ENCODE measurements at regions not wholly inside any gene's neighbourhood (a gene's known extent, or its start where the extent isn't known, plus 50 kb on each side); places are given as distances from the start of the nearest gene placed in this dataset.

DNA sequence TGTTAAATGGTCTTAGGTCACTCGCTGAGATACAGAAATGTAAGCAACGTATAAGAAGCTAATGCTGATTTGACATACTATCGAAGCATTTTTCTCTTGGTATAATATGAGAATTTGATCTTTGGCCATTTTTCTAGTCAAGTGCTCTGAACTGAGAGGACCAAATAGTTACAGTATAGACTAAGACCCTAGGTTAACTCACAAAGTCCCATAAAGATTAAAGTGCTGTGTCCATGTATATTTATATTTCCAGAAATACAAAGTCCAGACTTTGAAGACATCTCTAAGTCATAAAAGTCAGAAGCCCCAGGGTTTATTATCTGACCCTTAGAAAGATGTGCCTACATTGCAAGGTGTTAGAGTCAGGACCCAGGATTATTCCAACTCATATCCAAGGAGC is 752.4 kb upstream of the COX7C start:
- POLR2A ChIA-PET: no interaction called here
- DNase-seq (ENCODE audit: low read depth, low spot score) (no peak), ATAC-seq (no peak), FAIRE-seq (no peak)
- Histone ChIP-seq H3K4me2 (ENCODE audit: control insufficient read depth, insufficient read depth) (no peak overlapping the region), H3K9ac (ENCODE audit: control insufficient read depth, insufficient read depth, low read length) (no peak overlapping the region), H3K27ac (ENCODE audit: control insufficient read depth, insufficient read depth) (no peak overlapping the region), H3K4me1 (ENCODE audit: control insufficient read depth, insufficient read depth, low read length) (no peaks in the 10 kb centered on the region), H3K27me3 (replicated peaks in 1 of 2; ENCODE audit: control insufficient read depth in 2 of 2, insufficient read depth in 2 of 2, low read length in 1 of 2) (no peaks in the 10 kb centered on the region), H3K9me3 (replicated peaks; ENCODE audit: control insufficient read depth, insufficient read depth, low read length) (no peaks in the 10 kb centered on the region), H3K36me3 (ENCODE audit: control insufficient read depth in 2 of 2, insufficient read depth in 2 of 2, low read length in 1 of 2) (no peaks in the 10 kb centered on the region), H3K79me2 (ENCODE audit: control insufficient read depth, insufficient read depth, low read length) (no peaks in the 10 kb centered on the region), H2AFZ (ENCODE audit: control insufficient read depth, low read depth, low read length) (no peak overlapping the region), H4K20me1 (ENCODE audit: control insufficient read depth, insufficient read depth) (no peaks in the 10 kb centered on the region), H3K4me3 (no peak overlapping the region)
- intact Hi-C loops (cut with micrococcal nuclease; ENCODE audit: unreplicated experiment): no loop called here
- TF ChIP-seq, protein P1, sequence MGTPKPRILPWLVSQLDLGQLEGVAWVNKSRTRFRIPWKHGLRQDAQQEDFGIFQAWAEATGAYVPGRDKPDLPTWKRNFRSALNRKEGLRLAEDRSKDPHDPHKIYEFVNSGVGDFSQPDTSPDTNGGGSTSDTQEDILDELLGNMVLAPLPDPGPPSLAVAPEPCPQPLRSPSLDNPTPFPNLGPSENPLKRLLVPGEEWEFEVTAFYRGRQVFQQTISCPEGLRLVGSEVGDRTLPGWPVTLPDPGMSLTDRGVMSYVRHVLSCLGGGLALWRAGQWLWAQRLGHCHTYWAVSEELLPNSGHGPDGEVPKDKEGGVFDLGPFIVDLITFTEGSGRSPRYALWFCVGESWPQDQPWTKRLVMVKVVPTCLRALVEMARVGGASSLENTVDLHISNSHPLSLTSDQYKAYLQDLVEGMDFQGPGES (IDR thresholded peaks at IDR 0.05): no peak
- no peak for TF ChIP-seq NFIC (IDR thresholded peaks at IDR 0.05; ENCODE audit: low read depth, low read length)
- CTCF ChIA-PET: no interaction called here
- RAD21 ChIA-PET (ENCODE audit: unreplicated experiment): no interaction called here
- in situ Hi-C loops (cut with MboI): no loop called here
- SMC1A ChIA-PET (ENCODE audit: uncharacterized antibody, unreplicated experiment): no interaction called here
- no TSS peak for BruUV-seq (replicated peaks)
- WGBS (ENCODE audit: insufficient coverage, insufficient replicate concordance, low lambda C conversion rate, missing lambda C conversion rate): 8% methylated on average over 3 of the region's 3 CpGs

DNA sequence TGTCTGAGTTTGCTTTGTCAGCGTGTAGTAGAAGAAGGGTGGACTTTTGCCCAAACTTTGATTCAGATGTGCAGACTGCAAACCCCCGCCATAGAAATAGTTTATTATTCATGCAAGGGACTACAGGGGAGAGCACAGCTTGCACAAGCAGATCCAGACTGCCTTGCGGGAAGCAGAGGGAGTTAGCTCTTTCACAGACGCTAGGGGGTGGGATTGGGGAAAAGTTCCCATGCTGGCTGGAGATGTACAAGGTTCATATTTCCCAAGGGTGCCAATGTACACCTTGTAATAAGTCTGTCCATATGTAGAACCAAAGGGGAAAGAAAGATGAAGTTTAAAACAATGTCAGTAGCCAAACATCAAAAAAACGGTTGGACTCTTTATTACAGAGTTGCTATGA is 749.7 kb upstream of the COX7C start:
- DNase-seq (ENCODE audit: low read depth, low spot score): no peak
- TF ChIP-seq, protein P2, sequence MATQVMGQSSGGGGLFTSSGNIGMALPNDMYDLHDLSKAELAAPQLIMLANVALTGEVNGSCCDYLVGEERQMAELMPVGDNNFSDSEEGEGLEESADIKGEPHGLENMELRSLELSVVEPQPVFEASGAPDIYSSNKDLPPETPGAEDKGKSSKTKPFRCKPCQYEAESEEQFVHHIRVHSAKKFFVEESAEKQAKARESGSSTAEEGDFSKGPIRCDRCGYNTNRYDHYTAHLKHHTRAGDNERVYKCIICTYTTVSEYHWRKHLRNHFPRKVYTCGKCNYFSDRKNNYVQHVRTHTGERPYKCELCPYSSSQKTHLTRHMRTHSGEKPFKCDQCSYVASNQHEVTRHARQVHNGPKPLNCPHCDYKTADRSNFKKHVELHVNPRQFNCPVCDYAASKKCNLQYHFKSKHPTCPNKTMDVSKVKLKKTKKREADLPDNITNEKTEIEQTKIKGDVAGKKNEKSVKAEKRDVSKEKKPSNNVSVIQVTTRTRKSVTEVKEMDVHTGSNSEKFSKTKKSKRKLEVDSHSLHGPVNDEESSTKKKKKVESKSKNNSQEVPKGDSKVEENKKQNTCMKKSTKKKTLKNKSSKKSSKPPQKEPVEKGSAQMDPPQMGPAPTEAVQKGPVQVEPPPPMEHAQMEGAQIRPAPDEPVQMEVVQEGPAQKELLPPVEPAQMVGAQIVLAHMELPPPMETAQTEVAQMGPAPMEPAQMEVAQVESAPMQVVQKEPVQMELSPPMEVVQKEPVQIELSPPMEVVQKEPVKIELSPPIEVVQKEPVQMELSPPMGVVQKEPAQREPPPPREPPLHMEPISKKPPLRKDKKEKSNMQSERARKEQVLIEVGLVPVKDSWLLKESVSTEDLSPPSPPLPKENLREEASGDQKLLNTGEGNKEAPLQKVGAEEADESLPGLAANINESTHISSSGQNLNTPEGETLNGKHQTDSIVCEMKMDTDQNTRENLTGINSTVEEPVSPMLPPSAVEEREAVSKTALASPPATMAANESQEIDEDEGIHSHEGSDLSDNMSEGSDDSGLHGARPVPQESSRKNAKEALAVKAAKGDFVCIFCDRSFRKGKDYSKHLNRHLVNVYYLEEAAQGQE (IDR thresholded peaks at IDR 0.05; ENCODE audit: low read depth, low read length): no peak
- no peak for TF ChIP-seq EP300 (IDR thresholded peaks at IDR 0.05; ENCODE audit: borderline replicate concordance in 1 of 2, control insufficient read depth in 1 of 2, low read depth in 2 of 2, low read length in 2 of 2)
- TF ChIP-seq, protein P3, sequence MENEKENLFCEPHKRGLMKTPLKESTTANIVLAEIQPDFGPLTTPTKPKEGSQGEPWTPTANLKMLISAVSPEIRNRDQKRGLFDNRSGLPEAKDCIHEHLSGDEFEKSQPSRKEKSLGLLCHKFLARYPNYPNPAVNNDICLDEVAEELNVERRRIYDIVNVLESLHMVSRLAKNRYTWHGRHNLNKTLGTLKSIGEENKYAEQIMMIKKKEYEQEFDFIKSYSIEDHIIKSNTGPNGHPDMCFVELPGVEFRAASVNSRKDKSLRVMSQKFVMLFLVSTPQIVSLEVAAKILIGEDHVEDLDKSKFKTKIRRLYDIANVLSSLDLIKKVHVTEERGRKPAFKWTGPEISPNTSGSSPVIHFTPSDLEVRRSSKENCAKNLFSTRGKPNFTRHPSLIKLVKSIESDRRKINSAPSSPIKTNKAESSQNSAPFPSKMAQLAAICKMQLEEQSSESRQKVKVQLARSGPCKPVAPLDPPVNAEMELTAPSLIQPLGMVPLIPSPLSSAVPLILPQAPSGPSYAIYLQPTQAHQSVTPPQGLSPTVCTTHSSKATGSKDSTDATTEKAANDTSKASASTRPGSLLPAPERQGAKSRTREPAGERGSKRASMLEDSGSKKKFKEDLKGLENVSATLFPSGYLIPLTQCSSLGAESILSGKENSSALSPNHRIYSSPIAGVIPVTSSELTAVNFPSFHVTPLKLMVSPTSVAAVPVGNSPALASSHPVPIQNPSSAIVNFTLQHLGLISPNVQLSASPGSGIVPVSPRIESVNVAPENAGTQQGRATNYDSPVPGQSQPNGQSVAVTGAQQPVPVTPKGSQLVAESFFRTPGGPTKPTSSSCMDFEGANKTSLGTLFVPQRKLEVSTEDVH (IDR thresholded peaks at IDR 0.05; ENCODE audit: low read depth, partially characterized antibody): no peak
- TF ChIP-seq, protein P4, sequence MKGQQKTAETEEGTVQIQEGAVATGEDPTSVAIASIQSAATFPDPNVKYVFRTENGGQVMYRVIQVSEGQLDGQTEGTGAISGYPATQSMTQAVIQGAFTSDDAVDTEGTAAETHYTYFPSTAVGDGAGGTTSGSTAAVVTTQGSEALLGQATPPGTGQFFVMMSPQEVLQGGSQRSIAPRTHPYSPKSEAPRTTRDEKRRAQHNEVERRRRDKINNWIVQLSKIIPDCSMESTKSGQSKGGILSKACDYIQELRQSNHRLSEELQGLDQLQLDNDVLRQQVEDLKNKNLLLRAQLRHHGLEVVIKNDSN (IDR thresholded peaks at IDR 0.05; ENCODE audit: borderline replicate concordance, extremely low read length, insufficient read depth, low read depth, low read length): no peak
- no peak for TF ChIP-seq MEF2B (IDR thresholded peaks at IDR 0.05; ENCODE audit: partially characterized antibody, poor library complexity, severe bottlenecking)
- no peak for TF ChIP-seq ZNF622 (IDR thresholded peaks at IDR 0.05)
- no peak for TF ChIP-seq BRCA1 (IDR thresholded peaks at IDR 0.05; ENCODE audit: low read depth, low read length)

More for the DNA sequence above, 749.7 kb upstream of the COX7C start:
- no TSS peak for BruUV-seq (replicated peaks)
- no peak overlapping the region for H3K9ac ChIP-seq (ENCODE audit: control insufficient read depth, insufficient read depth, low read length)
- no peaks in the 10 kb centered on the region for H3K9me3 ChIP-seq (replicated peaks; ENCODE audit: control insufficient read depth, insufficient read depth, low read length)
- intact Hi-C loops (cut with micrococcal nuclease; ENCODE audit: unreplicated experiment): no loop called here
- ATAC-seq: no peak
- CTCF ChIA-PET: interaction anchor here (1.8 kb wide), 1 partner anchor 62 kb away, joined by 6 read pairs; no protein-coding TSS in a partner anchor
- H3K79me2 ChIP-seq (ENCODE audit: control insufficient read depth, insufficient read depth, low read length): no peaks in the 10 kb centered on the region
- SMC1A ChIA-PET (ENCODE audit: uncharacterized antibody, unreplicated experiment): no interaction called here
- no peaks in the 10 kb centered on the region for H3K36me3 ChIP-seq (ENCODE audit: control insufficient read depth in 2 of 2, insufficient read depth in 2 of 2, low read length in 1 of 2)
- H4K20me1 ChIP-seq (ENCODE audit: control insufficient read depth, insufficient read depth): no peaks in the 10 kb centered on the region
- H3K4me3 ChIP-seq: no peak overlapping the region
- H3K4me1 ChIP-seq (ENCODE audit: control insufficient read depth, insufficient read depth, low read length): no peaks in the 10 kb centered on the region
- H2AFZ ChIP-seq (ENCODE audit: control insufficient read depth, low read depth, low read length): no peak overlapping the region
- no peak overlapping the region for H3K27ac ChIP-seq (ENCODE audit: control insufficient read depth, insufficient read depth)
- WGBS (ENCODE audit: insufficient coverage, insufficient replicate concordance, low lambda C conversion rate, missing lambda C conversion rate): 27% methylated on average over 5 of the region's 5 CpGs
- in situ Hi-C loops (cut with MboI): no loop called here
- POLR2A ChIA-PET: no interaction called here
- RAD21 ChIA-PET (ENCODE audit: unreplicated experiment): no interaction called here
- no peak overlapping the region for H3K4me2 ChIP-seq (ENCODE audit: control insufficient read depth, insufficient read depth)
- FAIRE-seq: no peak
- H3K27me3 ChIP-seq (replicated peaks in 1 of 2; ENCODE audit: control insufficient read depth in 2 of 2, insufficient read depth in 2 of 2, low read length in 1 of 2): no peaks in the 10 kb centered on the region
